A549 (cell line): ENCODE measurements at regions not wholly inside any gene's neighbourhood (a gene's known extent, or its start where the extent isn't known, plus 50 kb on each side); places are given as distances from the start of the nearest gene placed in this dataset.

Source experiments
- ATAC-seq, 2 experiments: fragments of 200-7000 bp in 1 of 2; fragments of >200 bp in 1 of 2; cut with Nextera tagmentation in 1 of 2; cut with Tn5 transposase in 1 of 2; 3 replicates each; pipeline versions ENCODE4 v1.8.0 to v1.9.1; 2018 to 2020; ENCODE audit warnings: mild to moderate bottlenecking in 1 of 2, moderate library complexity in 1 of 2
- CTCF ChIA-PET: fragments of 300-600 bp; sonication (Branson Sonifier 250); formaldehyde crosslinking; extraction: SDS; loops from one replicate; lab custom pipeline; 2021; ENCODE audit warnings: antibody characterized with exemption, inconsistent platforms; lab: Yijun Ruan, JAX
- POLR2A ChIA-PET: fragments of 350-600 bp; formaldehyde crosslinking; extraction: SDS; loops from one replicate; lab custom pipeline; 2021; ENCODE audit warnings: antibody characterized with exemption, inconsistent platforms; lab: Yijun Ruan, JAX
- DNase-seq, 2 experiments: peaks; one replicate each; pipeline versions ENCODE4 v3.0.0 to v3.0.0-alpha.2; 2011 to 2016; ENCODE audit warnings: low read depth in 1 of 2, low spot score in 1 of 2
- FAIRE-seq: peaks from 2 replicates; lab custom pipeline; 2011; peaks lifted over from hg19 to GRCh38; lab: Jason Lieb, UNC
- H3K27ac ChIP-seq, 2 experiments: fragments of >200 bp; sonication (Bioruptor Twin); formaldehyde crosslinking; 3 replicates each; pipeline ENCODE4 v1.5.1; 2016 to 2017
- H3K4me1 ChIP-seq: fragments of >200 bp; sonication (Bioruptor Twin); formaldehyde crosslinking; 3 replicates; pipeline ENCODE4 v1.6.1; 2016
- H3K4me2 ChIP-seq: fragments of >200 bp; sonication (Bioruptor Twin); formaldehyde crosslinking; 3 replicates; pipeline ENCODE4 v1.6.1; 2016
- H3K4me3 ChIP-seq: fragments of >200 bp; sonication (Bioruptor Twin); formaldehyde crosslinking; 3 replicates; pipeline ENCODE4 v1.5.1; 2016
- H3K9me3 ChIP-seq: fragments of >200 bp; sonication (Bioruptor Twin); formaldehyde crosslinking; 3 replicates; pipeline ENCODE4 v1.6.1; 2016
- ATOH8 ChIP-seq: fragments of 250-450 bp; sonication (Bioruptor Pico); IDR thresholded peaks from 2 replicates; pipeline ENCODE4 v1.5.0; 2020; ENCODE audit warnings: low read depth, mild to moderate bottlenecking, moderate library complexity
- BCL3 ChIP-seq: fragments of >200 bp; sonication (Bioruptor Twin); formaldehyde crosslinking; IDR thresholded peaks from 3 replicates; pipeline ENCODE4 v1.6.1; 2016
- BHLHE40 ChIP-seq: IDR thresholded peaks from 2 replicates; pipeline ENCODE4 v1.6.1; 2012; ENCODE audit warnings: low read depth, low read length, inconsistent platforms
- CBX2 ChIP-seq: fragments of 200-600 bp; sonication (generic); IDR thresholded peaks from 2 replicates; pipeline ENCODE4 v1.6.1; 2016; ENCODE audit warnings: low read depth, mild to moderate bottlenecking, borderline replicate concordance
- CTCF ChIP-seq: fragments of >200 bp; sonication (Bioruptor Twin); formaldehyde crosslinking; IDR thresholded peaks from 3 replicates; pipeline ENCODE4 v1.5.1; 2016
- ELK1 ChIP-seq: fragments of 150-350 bp; IDR thresholded peaks from 2 replicates; pipeline ENCODE4 v1.6.1; 2014; ENCODE audit warnings: low read depth, mild to moderate bottlenecking, low read length
- EP300 ChIP-seq, 2 experiments: fragments of >200 bp; sonication (Bioruptor Twin); formaldehyde crosslinking; IDR thresholded peaks; 2 replicates in 1 of 2; 3 replicates in 1 of 2; pipeline ENCODE4 v1.6.1; 2016 to 2017
- ESRRA ChIP-seq: fragments of 150-350 bp; IDR thresholded peaks from 2 replicates; pipeline ENCODE4 v1.6.1; 2014; ENCODE audit warnings: mild to moderate bottlenecking, low read length, borderline replicate concordance
- FOSB ChIP-seq: fragments of 250-450 bp; sonication (Bioruptor Pico); IDR thresholded peaks from 2 replicates; pipeline ENCODE4 v1.5.0; 2020; ENCODE audit warnings: mild to moderate bottlenecking, moderate library complexity
- HMGXB4 ChIP-seq: fragments of 250-450 bp; sonication (Bioruptor Pico); IDR thresholded peaks from 2 replicates; pipeline ENCODE4 v1.5.0; 2021; ENCODE audit warnings: mild to moderate bottlenecking, moderate library complexity, borderline replicate concordance
- JUN ChIP-seq, 2 experiments: fragments of >200 bp; sonication (Bioruptor Twin); formaldehyde crosslinking; IDR thresholded peaks; 2 replicates in 1 of 2; 3 replicates in 1 of 2; pipeline ENCODE4 v1.6.1; 2016 to 2017
- MAX ChIP-seq: IDR thresholded peaks from 2 replicates; pipeline ENCODE4 v1.6.1; 2012
- NFE2L2 ChIP-seq: fragments of 150-350 bp; conservative IDR thresholded peaks from 2 replicates; pipeline ENCODE4 v1.6.1; 2014; ENCODE audit warnings: low read length
- RCOR1 ChIP-seq: fragments of 150-350 bp; IDR thresholded peaks from 2 replicates; pipeline ENCODE4 v1.6.1; 2014; ENCODE audit warnings: antibody characterized with exemption, low read length, low read depth
- RFX5 ChIP-seq: fragments of 450-650 bp; IDR thresholded peaks from 2 replicates; pipeline ENCODE4 v1.7.1; 2014; ENCODE audit warnings: antibody characterized with exemption, mild to moderate bottlenecking, moderate library complexity
- SMC3 ChIP-seq: fragments of >200 bp; sonication (Bioruptor Twin); formaldehyde crosslinking; IDR thresholded peaks from 3 replicates; pipeline ENCODE4 v1.6.1; 2018; ENCODE audit warnings: inconsistent platforms
- TFCP2L1 ChIP-seq: fragments of 250-450 bp; sonication (Bioruptor Pico); IDR thresholded peaks from 2 replicates; pipeline ENCODE4 v1.5.0; 2021; ENCODE audit warnings: mild to moderate bottlenecking
- ZNF302 ChIP-seq: fragments of 250-450 bp; sonication (Bioruptor Pico); IDR thresholded peaks from 2 replicates; pipeline ENCODE4 v1.9.0; 2021; ENCODE audit warnings: inconsistent platforms, mild to moderate bottlenecking, moderate library complexity
- WGBS: methylation state at CpG from one replicate; pipeline ENCODE4 v1.1.6; 2017; ENCODE audit errors: missing lambda C conversion rate; 5-methylcytosine and 5-hydroxymethylcytosine counted together

- FAIRE-seq = no peak
- 54% methylated on average over 2 of the region's 2 CpGs for WGBS
- TF ChIP-seq RFX5 = no peak
- TF ChIP-seq BCL3 = no peak
- no peak for TF ChIP-seq ZNF302 (CRISPR knock-in tag)
- TF ChIP-seq CTCF = no peak
- no peak for TF ChIP-seq RCOR1
- no peak for TF ChIP-seq ESRRA
- no peak for TF ChIP-seq FOSB
- TF ChIP-seq CBX2 = no peak
- no peak for TF ChIP-seq MAX
- TF ChIP-seq ELK1 = no peak
- TF ChIP-seq ATOH8 (CRISPR knock-in tag) = no peak
- Histone ChIP-seq H3K4me2 (no peak overlapping the region), H3K27ac (no peak overlapping the region), H3K4me1 (no peaks in the 10 kb centered on the region), H3K4me3 (no peak overlapping the region), H3K9me3 (no peaks in the 10 kb centered on the region)
- ATAC-seq = no peak
- DNase-seq = no peak
- ChIA-PET CTCF (interaction anchor here (1.1 to 1.4 kb wide), 2 partner anchors 99 to 104 kb away, joined by 3 to 4 read pairs; no protein-coding TSS in a partner anchor), POLR2A (no interaction called here)
These were observed 81.2 kb upstream of the MAP3K1 start for GRCh38 chr5:56734091-56734694.

GRCh38 chr5:56733580-56733979, 81.8 kb upstream of the MAP3K1 start:
- DNase-seq (no peak), FAIRE-seq (no peak), ATAC-seq (no peak)
- WGBS = 40% methylated on average over 4 of the region's 4 CpGs
- no peaks in the 10 kb centered on the region for H3K9me3 ChIP-seq
- H3K4me1 ChIP-seq = no peaks in the 10 kb centered on the region
- POLR2A ChIA-PET = no interaction called here
- CTCF ChIA-PET = interaction anchor here (1.1 to 1.4 kb wide), 2 partner anchors 99 to 105 kb away, joined by 3 to 4 read pairs; no protein-coding TSS in a partner anchor
- H3K4me2 ChIP-seq = no peak overlapping the region
- TF ChIP-seq SMC3 (no peak), NFE2L2 (no peak), JUN (IDR thresholded peaks at IDR 0.05) (no peak), CBX2 (no peak), TFCP2L1 (CRISPR knock-in tag) (no peak), EP300 (IDR thresholded peaks at IDR 0.05) (no peak), BHLHE40 (no peak), HMGXB4 (CRISPR knock-in tag) (no peak)
- no peak overlapping the region for H3K4me3 ChIP-seq
- H3K27ac ChIP-seq = no peak overlapping the region
